ENCODE measurements at regions not wholly inside any gene's neighbourhood (a gene's known extent, or its start where the extent isn't known, plus 50 kb on each side); places are given as distances from the start of the nearest gene placed in this dataset.

DNA sequence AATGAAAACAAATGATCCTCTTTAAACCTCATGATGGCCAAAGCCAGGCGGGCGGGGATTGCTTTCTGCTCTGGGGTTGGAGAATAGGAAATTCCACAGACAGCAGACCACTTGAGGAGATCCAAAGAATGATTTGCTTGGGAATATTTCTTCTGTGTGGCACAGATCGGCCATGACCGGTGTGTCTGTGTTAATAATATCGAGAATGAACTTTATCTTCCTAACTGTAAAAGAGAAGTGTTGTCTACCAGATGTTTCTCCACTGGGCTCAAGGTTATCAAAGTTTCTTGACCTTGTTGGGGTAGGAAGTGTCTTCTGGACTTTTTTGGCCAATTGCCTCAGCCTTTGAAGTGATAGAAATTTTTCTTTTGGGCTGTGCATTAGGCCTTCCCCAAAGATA is 186.6 kb upstream of the ZFHX3 start:
- TF ChIP-seq, protein P1, sequence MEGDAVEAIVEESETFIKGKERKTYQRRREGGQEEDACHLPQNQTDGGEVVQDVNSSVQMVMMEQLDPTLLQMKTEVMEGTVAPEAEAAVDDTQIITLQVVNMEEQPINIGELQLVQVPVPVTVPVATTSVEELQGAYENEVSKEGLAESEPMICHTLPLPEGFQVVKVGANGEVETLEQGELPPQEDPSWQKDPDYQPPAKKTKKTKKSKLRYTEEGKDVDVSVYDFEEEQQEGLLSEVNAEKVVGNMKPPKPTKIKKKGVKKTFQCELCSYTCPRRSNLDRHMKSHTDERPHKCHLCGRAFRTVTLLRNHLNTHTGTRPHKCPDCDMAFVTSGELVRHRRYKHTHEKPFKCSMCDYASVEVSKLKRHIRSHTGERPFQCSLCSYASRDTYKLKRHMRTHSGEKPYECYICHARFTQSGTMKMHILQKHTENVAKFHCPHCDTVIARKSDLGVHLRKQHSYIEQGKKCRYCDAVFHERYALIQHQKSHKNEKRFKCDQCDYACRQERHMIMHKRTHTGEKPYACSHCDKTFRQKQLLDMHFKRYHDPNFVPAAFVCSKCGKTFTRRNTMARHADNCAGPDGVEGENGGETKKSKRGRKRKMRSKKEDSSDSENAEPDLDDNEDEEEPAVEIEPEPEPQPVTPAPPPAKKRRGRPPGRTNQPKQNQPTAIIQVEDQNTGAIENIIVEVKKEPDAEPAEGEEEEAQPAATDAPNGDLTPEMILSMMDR (IDR thresholded peaks at IDR 0.05), result no peak
- TF ChIP-seq POLR2A (IDR thresholded peaks at IDR 0.05), result no peak
